A673 (cell line): ENCODE measurements at regions not wholly inside any gene's neighbourhood (a gene's known extent, or its start where the extent isn't known, plus 50 kb on each side); places are given as distances from the start of the nearest gene placed in this dataset.

Source experiments
- CTCF ChIP-seq: fragments of 300-800, 200-600 bp; sonication (generic); conservative IDR thresholded peaks from 2 replicates; pipeline ENCODE4 v1.5.1; 2017; ENCODE audit warnings: low read depth, mild to moderate bottlenecking, antibody characterized with exemption, low read length, moderate library complexity, mixed read lengths
- EZH2 ChIP-seq: fragments of 200-600 bp; sonication (generic); IDR thresholded peaks from 2 replicates; pipeline ENCODE4 v1.6.1; 2017; ENCODE audit warnings: borderline replicate concordance, low read depth, mild to moderate bottlenecking, mixed read lengths, antibody characterized with exemption, low read length; ENCODE audit not compliant: poor library complexity, severe bottlenecking

- TF ChIP-seq CTCF: no peak
- no peak for TF ChIP-seq EZH2
Observed at GRCh38 chr10:44827431-44828006, 83.6 kb upstream of the TMEM72 start.
